ENCODE measurements at regions not wholly inside any gene's neighbourhood (a gene's known extent, or its start where the extent isn't known, plus 50 kb on each side); places are given as distances from the start of the nearest gene placed in this dataset.

DNA sequence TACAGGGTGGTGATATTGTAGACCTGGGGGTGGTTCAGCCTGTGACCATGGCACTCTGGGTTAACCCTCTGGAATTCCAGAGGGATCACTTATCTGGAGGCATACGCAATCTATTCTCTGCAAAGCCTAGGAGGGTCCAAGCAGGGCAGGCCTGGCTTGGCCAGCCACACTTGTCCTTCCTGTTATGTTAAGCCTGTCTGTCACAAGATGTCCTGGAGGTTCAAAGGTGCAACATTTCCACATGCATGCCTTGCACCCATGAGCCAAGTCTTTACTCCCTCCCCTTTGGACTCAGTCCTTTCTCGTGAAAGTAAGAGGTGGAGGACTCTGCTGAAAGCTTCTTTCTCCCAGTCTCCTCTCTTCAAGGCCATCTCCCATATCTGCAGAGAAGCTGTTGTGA lies 345.1 kb downstream of the HHIPL2 start:
- peaks cover 32% of the 10 kb centered on the region for H3K27me3 Mint-ChIP-seq (ENCODE audit: unreplicated experiment)
- CTCF ChIA-PET: no interaction called here
- H3K9me3 Mint-ChIP-seq (ENCODE audit: low read depth, unreplicated experiment): no peaks in the 10 kb centered on the region
- DNase-seq: no peak
- no peak overlapping the region for H3K27ac Mint-ChIP-seq (ENCODE audit: unreplicated experiment)
- intact Hi-C loops (cut with micrococcal nuclease; ENCODE audit: unreplicated experiment): no loop called here
- H3K36me3 Mint-ChIP-seq (ENCODE audit: insufficient read depth, unreplicated experiment): no peaks in the 10 kb centered on the region
- no TSS peak for BruUV-seq (replicated peaks)
- H3K4me3 Mint-ChIP-seq (ENCODE audit: low read depth, unreplicated experiment): no peak overlapping the region
- no peaks in the 10 kb centered on the region for H3K4me1 Mint-ChIP-seq (ENCODE audit: low read depth, unreplicated experiment)
- TF ChIP-seq, protein P1, sequence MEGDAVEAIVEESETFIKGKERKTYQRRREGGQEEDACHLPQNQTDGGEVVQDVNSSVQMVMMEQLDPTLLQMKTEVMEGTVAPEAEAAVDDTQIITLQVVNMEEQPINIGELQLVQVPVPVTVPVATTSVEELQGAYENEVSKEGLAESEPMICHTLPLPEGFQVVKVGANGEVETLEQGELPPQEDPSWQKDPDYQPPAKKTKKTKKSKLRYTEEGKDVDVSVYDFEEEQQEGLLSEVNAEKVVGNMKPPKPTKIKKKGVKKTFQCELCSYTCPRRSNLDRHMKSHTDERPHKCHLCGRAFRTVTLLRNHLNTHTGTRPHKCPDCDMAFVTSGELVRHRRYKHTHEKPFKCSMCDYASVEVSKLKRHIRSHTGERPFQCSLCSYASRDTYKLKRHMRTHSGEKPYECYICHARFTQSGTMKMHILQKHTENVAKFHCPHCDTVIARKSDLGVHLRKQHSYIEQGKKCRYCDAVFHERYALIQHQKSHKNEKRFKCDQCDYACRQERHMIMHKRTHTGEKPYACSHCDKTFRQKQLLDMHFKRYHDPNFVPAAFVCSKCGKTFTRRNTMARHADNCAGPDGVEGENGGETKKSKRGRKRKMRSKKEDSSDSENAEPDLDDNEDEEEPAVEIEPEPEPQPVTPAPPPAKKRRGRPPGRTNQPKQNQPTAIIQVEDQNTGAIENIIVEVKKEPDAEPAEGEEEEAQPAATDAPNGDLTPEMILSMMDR (IDR thresholded peaks at IDR 0.05; ENCODE audit: unreplicated experiment): no peak

DNA sequence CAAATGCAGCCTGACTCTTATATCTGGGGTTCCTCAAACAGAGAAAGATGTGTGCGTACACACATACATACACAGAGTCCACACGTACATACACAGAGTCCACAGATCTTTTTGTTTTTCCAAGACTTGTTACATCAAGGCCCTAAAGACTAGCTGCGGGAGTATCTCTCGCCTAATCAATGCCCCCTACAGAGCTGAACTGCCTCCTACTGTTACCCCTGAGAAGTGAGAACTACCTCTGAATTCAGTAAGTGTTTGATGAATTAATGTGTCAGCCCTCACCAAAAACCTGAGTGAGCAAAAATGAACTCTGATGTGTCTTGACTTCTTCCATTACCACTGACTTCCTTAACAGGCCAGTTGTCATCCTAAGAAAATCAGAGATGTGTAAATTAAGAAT lies 351.2 kb downstream of the HHIPL2 start:
- no peaks in the 10 kb centered on the region for H3K9me3 Mint-ChIP-seq (ENCODE audit: low read depth, unreplicated experiment)
- TF ChIP-seq, protein P1 (IDR thresholded peaks at IDR 0.05; ENCODE audit: unreplicated experiment): no peak
- CTCF ChIA-PET: no interaction called here
- no peaks in the 10 kb centered on the region for H3K36me3 Mint-ChIP-seq (ENCODE audit: insufficient read depth, unreplicated experiment)
- DNase-seq: no peak
- no TSS peak for BruUV-seq (replicated peaks)
- intact Hi-C loops (cut with micrococcal nuclease; ENCODE audit: unreplicated experiment): no loop called here
- H3K4me1 Mint-ChIP-seq (ENCODE audit: low read depth, unreplicated experiment): no peaks in the 10 kb centered on the region
- H3K27me3 Mint-ChIP-seq (ENCODE audit: unreplicated experiment): peaks cover 19% of the 10 kb centered on the region
- no peak overlapping the region for H3K4me3 Mint-ChIP-seq (ENCODE audit: low read depth, unreplicated experiment)
- H3K27ac Mint-ChIP-seq (ENCODE audit: unreplicated experiment): no peak overlapping the region

DNA sequence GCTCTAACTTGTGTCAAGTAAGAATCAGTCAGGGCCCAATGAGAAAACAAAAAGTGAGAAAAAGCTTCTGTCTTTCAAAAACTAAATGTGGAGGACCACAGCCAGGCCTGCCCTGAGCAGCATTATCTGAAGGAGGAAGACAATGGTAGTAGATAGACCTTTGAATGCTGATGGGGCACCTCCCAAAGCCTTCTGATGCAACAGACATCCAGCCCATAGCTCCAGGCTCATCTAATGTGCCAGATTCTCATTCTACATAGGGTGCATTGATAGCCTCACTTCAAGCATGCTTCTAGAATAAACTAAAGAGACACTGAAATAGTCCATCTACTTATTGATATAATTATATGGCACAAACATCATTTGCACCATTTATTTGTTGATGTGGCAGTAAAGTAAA lies 351.6 kb downstream of the HHIPL2 start:
- DNase-seq: no peak
- intact Hi-C loops (cut with micrococcal nuclease; ENCODE audit: unreplicated experiment): no loop called here
- Mint-ChIP-seq H3K36me3 (ENCODE audit: insufficient read depth, unreplicated experiment) (no peaks in the 10 kb centered on the region), H3K4me3 (ENCODE audit: low read depth, unreplicated experiment) (no peak overlapping the region), H3K9me3 (ENCODE audit: low read depth, unreplicated experiment) (no peaks in the 10 kb centered on the region), H3K27ac (ENCODE audit: unreplicated experiment) (no peak overlapping the region), H3K4me1 (ENCODE audit: low read depth, unreplicated experiment) (no peaks in the 10 kb centered on the region), H3K27me3 (ENCODE audit: unreplicated experiment) (peaks cover 23% of the 10 kb centered on the region)
- TF ChIP-seq, protein P1 (IDR thresholded peaks at IDR 0.05; ENCODE audit: unreplicated experiment): no peak
- no TSS peak for BruUV-seq (replicated peaks)
- CTCF ChIA-PET: no interaction called here

DNA sequence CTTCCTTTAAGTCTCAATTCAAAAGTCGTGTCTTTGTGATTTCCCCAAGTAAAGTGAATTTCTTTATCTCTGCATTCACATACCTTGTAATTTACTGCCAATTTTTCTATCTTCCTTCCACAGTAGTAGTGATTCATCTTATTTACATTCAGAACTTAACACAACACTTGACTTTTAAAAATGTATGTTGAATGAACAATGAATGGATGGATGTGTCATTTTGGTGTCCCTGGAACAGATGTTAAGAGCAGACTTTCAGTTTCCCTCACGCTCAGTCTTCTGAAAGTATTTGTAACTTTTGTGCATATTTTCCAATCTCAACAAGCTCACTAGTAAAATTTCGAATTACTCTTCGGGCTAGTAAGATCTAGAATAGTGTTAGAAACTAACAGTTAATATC lies 352.0 kb downstream of the HHIPL2 start:
- intact Hi-C loops (cut with micrococcal nuclease; ENCODE audit: unreplicated experiment): no loop called here
- CTCF ChIA-PET: no interaction called here
- Mint-ChIP-seq H3K36me3 (ENCODE audit: insufficient read depth, unreplicated experiment) (no peaks in the 10 kb centered on the region), H3K27ac (ENCODE audit: unreplicated experiment) (no peak overlapping the region), H3K9me3 (ENCODE audit: low read depth, unreplicated experiment) (no peaks in the 10 kb centered on the region), H3K27me3 (ENCODE audit: unreplicated experiment) (peaks cover 24% of the 10 kb centered on the region), H3K4me1 (ENCODE audit: low read depth, unreplicated experiment) (no peaks in the 10 kb centered on the region), H3K4me3 (ENCODE audit: low read depth, unreplicated experiment) (no peak overlapping the region)
- no TSS peak for BruUV-seq (replicated peaks)
- no peak for DNase-seq
- TF ChIP-seq, protein P1 (IDR thresholded peaks at IDR 0.05; ENCODE audit: unreplicated experiment): no peak

DNA sequence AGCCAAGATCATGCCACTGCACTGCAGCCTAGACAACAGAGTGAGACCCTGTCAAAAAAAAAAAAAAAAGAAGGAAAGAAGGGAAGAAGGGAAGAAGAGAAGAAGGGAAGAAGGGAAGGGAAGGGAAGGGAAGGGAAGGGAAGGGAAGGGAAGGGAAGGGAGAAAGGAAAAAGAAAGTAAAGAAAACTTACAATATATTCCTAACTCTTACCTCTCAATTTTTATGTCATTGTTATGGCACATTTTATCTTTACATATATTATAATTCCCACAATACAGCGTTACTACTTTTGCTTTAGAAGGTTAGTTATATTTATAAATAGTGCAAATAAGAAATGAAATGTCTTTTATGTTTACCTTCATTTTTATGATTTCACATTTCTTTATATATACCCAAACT lies 358.7 kb downstream of the HHIPL2 start:
- no TSS peak for BruUV-seq (replicated peaks)
- TF ChIP-seq, protein P1 (IDR thresholded peaks at IDR 0.05; ENCODE audit: unreplicated experiment): no peak
- CTCF ChIA-PET: no interaction called here
- no peaks in the 10 kb centered on the region for H3K9me3 Mint-ChIP-seq (ENCODE audit: low read depth, unreplicated experiment)
- no peaks in the 10 kb centered on the region for H3K36me3 Mint-ChIP-seq (ENCODE audit: insufficient read depth, unreplicated experiment)
- H3K4me1 Mint-ChIP-seq (ENCODE audit: low read depth, unreplicated experiment): no peaks in the 10 kb centered on the region
- no peak overlapping the region for H3K4me3 Mint-ChIP-seq (ENCODE audit: low read depth, unreplicated experiment)
- H3K27me3 Mint-ChIP-seq (ENCODE audit: unreplicated experiment): peaks cover 20% of the 10 kb centered on the region
- H3K27ac Mint-ChIP-seq (ENCODE audit: unreplicated experiment): no peak overlapping the region
- intact Hi-C loops (cut with micrococcal nuclease; ENCODE audit: unreplicated experiment): no loop called here
- no peak for DNase-seq

All from Calu3 (cell line).